DND-41 (cell line): ENCODE measurements at regions not wholly inside any gene's neighbourhood (a gene's known extent, or its start where the extent isn't known, plus 50 kb on each side); places are given as distances from the start of the nearest gene placed in this dataset.

Source experiments
- EZH2 ChIP-seq: IDR thresholded peaks from 3 replicates; pipeline ENCODE4 v1.6.1; 2012; ENCODE audit warnings: borderline replicate concordance, low read depth, mild to moderate bottlenecking, moderate library complexity, low read length, inconsistent platforms; ENCODE audit not compliant: severe bottlenecking
- TF ChIP-seq, protein P1 (sequence below): IDR thresholded peaks from 2 replicates; pipeline ENCODE4 v1.5.1; 2012; ENCODE audit warnings: borderline replicate concordance, low read length, moderate library complexity, mild to moderate bottlenecking; ENCODE audit not compliant: poor library complexity, severe bottlenecking; ENCODE audit errors: extremely low read depth

DNA sequence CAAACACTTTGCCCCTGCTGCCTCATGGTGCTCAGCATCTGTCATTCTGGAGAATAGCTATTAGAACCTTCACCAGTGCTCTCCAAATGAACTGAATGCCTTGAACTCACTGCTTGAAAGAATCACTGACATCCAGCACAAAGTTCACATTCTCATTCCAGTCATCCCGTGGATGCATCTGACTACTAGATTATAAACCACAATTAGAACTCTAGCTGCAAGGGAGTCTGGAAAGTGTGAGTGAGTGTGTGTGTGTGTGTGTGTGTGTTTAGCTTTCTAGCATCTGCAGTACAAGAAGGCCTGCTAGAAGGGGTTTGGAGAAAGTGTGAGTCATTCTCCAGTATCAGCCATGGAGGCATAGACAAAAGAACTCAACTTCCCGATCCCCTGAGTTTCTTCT lies 71.3 kb upstream of the DYNLT3 start:
- TF ChIP-seq, protein P1, sequence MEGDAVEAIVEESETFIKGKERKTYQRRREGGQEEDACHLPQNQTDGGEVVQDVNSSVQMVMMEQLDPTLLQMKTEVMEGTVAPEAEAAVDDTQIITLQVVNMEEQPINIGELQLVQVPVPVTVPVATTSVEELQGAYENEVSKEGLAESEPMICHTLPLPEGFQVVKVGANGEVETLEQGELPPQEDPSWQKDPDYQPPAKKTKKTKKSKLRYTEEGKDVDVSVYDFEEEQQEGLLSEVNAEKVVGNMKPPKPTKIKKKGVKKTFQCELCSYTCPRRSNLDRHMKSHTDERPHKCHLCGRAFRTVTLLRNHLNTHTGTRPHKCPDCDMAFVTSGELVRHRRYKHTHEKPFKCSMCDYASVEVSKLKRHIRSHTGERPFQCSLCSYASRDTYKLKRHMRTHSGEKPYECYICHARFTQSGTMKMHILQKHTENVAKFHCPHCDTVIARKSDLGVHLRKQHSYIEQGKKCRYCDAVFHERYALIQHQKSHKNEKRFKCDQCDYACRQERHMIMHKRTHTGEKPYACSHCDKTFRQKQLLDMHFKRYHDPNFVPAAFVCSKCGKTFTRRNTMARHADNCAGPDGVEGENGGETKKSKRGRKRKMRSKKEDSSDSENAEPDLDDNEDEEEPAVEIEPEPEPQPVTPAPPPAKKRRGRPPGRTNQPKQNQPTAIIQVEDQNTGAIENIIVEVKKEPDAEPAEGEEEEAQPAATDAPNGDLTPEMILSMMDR, result no peak
- no peak for TF ChIP-seq EZH2
